Stimulated activated memory B cell treated with anti-CD40 and anti-IgM and Interleukin-4, amounts not matched to agents 10 μg/mL and 1 μg/mL and 100 μg/mL, for 72 hours (primary cell): ENCODE measurements at regions not wholly inside any gene's neighbourhood (a gene's known extent, or its start where the extent isn't known, plus 50 kb on each side); places are given as distances from the start of the nearest gene placed in this dataset.
A peak's percentile ranks its signal among the peaks of the same experiment; 100 is the strongest.
"Not testable (repeated sequence)": the region's sequence is repeated elsewhere in the genome, so short reads cannot be mapped to it uniquely, and the experiment has no call there.

Experiments used
- ATAC-seq: fragments of 150-1000 bp; cut with Tn5 transposase; 2 replicates; pipeline ENCODE4 v1.10.0; 2021
- H3K27ac Mint-ChIP-seq: one replicate; pipeline ENCODE4 v1.8.0; 2022; ENCODE audit warnings: mild to moderate bottlenecking, mixed read lengths
- H3K27me3 Mint-ChIP-seq: one replicate; pipeline ENCODE4 v1.8.0; 2022; ENCODE audit warnings: mixed read lengths
- H3K36me3 Mint-ChIP-seq: one replicate; pipeline ENCODE4 v1.8.0; 2022; ENCODE audit warnings: mixed read lengths
- H3K4me1 Mint-ChIP-seq: one replicate; pipeline ENCODE4 v1.8.0; 2022; ENCODE audit warnings: mixed read lengths
- H3K4me3 Mint-ChIP-seq: one replicate; pipeline ENCODE4 v1.8.0; 2022; ENCODE audit warnings: mild to moderate bottlenecking, moderate library complexity, mixed read lengths
- H3K9me3 Mint-ChIP-seq: one replicate; pipeline ENCODE4 v1.8.0; 2022; ENCODE audit warnings: mixed read lengths

GRCh38 chr1:145500251-145500650, 74.8 kb upstream of the NBPF20 start:
- H3K4me3 Mint-ChIP-seq, H3K4me1 Mint-ChIP-seq, H3K36me3 Mint-ChIP-seq, H3K27me3 Mint-ChIP-seq, ATAC-seq, H3K27ac Mint-ChIP-seq, H3K9me3 Mint-ChIP-seq: not testable (repeated sequence)

DNA sequence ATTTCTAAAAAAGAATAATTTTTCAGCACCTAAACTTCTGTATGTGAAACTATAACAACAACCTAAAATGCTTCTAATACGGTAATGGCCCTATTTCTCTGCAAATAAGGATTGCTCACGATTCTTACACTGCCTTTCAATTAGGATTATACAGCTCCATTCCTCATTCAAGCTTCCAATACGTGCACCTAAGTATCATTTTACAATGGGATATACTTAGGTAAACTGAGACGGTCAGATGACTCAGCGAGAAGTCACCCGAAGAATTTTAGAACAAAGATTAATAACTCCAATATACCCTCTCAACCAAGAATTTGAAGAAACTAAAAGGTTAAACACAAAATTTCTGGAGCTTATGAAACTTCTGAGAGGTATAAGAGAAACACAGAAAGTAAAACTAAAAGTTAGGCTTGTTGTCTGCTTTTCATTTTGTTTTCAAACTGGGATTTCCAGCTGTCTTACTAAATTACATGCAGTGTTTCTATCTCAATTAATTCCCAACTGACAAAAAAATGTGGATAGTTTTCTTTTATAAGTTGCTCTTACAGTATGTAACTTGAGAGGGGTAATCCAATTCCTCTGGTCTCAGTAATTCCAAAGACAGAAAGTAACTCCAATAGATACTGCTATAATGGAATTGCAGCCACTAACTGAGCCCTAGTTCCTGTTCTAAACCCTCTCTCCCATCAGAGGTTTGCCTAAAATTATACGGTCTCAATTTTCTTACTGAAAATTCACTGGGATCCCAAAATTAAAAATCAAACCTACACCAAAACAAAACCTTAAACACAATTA, 69.9 kb upstream of the NBPF20 start:
- not testable (repeated sequence) for H3K27ac Mint-ChIP-seq, ATAC-seq, H3K9me3 Mint-ChIP-seq, H3K4me1 Mint-ChIP-seq, H3K36me3 Mint-ChIP-seq, H3K27me3 Mint-ChIP-seq, H3K4me3 Mint-ChIP-seq

- not testable (repeated sequence) for H3K27me3 Mint-ChIP-seq, H3K4me1 Mint-ChIP-seq, H3K36me3 Mint-ChIP-seq, H3K9me3 Mint-ChIP-seq, ATAC-seq, H3K27ac Mint-ChIP-seq
- H3K4me3 Mint-ChIP-seq, result peak overlapping the region; percentile 71
These were observed 63.0 kb upstream of the NBPF20 start for GRCh38 chr1:145488193-145488933.

DNA sequence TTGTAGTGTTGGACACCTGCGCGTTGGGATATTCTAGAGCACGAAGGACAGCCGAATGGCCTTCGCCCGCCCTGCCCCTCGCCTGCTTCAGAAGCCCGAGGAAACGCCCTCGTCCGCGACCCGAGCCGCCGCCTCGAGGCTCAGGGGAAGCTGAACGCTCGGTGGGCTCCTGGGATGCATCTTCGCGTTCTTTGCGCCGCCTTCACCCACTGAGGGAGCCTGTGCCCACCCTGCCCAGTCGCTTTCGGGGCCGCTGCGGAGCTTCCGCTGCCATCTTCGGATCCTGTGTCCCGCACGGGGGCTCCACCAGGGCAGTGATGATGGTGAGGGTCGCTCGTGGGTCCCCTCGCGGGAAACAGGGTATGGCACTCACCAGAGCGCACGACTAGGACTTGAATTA, 61.8 kb upstream of the NBPF20 start:
- not testable (repeated sequence) for H3K36me3 Mint-ChIP-seq, H3K9me3 Mint-ChIP-seq, ATAC-seq, H3K27ac Mint-ChIP-seq, H3K4me1 Mint-ChIP-seq, H3K27me3 Mint-ChIP-seq
- peak overlapping the region; percentile 66 for H3K4me3 Mint-ChIP-seq

GRCh38 chr1:145484257-145484656, 58.9 kb upstream of the NBPF20 start:
- H3K27me3 Mint-ChIP-seq, H3K36me3 Mint-ChIP-seq, H3K4me3 Mint-ChIP-seq, H3K27ac Mint-ChIP-seq, ATAC-seq, H3K9me3 Mint-ChIP-seq, H3K4me1 Mint-ChIP-seq: not testable (repeated sequence)

DNA sequence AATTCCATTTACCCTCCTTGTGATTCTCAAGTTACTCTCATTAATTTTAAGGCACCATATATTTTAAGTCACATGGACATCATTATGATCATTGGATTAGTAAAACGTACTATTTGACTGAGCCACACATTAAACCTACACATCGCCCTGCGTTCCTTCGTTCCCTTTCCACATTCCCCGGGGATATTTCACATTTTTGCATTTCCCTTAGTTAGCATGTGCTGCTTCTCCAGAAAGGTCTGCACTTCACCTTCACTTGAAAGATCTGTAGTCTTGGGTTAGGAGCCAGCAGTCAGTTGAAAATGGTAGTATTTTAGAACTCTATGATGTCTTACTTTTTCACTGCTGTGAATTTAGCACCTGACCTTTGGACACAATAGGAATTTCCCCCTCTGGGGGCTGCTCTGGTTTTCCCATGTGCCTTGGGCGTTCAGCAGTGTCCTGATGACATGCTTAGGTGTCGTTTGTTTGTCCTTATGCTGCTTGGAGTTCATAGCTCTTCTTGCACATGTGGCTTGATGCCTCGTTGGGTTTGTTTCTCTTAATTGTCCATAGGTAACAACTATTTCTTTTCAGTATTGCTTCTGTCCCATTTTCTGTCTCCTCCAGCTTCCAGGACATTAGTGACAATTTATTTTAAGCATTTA, 56.9 kb upstream of the NBPF20 start:
- not testable (repeated sequence) for H3K27me3 Mint-ChIP-seq, H3K4me3 Mint-ChIP-seq, H3K27ac Mint-ChIP-seq, H3K36me3 Mint-ChIP-seq, H3K4me1 Mint-ChIP-seq, H3K9me3 Mint-ChIP-seq, ATAC-seq

DNA sequence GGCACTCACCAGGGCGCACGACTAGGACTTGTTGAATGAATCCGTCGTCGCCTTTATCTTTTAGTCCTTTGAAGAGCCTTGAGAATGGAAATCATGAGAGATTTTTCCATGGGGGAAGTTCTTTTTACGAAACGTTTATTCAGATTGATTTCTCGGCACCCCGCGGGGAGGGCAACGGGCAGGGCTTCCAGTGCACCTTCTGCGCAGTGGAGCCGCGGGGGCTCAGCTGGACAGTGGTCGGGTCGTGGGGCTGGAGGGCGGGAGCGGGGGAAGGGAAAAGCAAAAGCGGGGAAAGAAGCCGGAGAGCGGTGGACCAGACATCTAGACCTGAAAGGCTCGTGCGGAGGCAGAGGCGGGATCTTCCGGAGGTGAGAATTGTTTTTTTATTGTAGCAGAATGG, 50.6 kb upstream of the NBPF20 start:
- H3K9me3 Mint-ChIP-seq, H3K4me1 Mint-ChIP-seq, H3K36me3 Mint-ChIP-seq, H3K27ac Mint-ChIP-seq, ATAC-seq: not testable (repeated sequence)
- Mint-ChIP-seq H3K27me3 (peaks cover 11% of the 10 kb centered on the region), H3K4me3 (peak overlapping the region; percentile 34)

- Mint-ChIP-seq H3K27me3 (peaks cover 11% of the 10 kb centered on the region), H3K4me3 (peak overlapping the region; percentile 66)
- not testable (repeated sequence) for H3K27ac Mint-ChIP-seq, ATAC-seq, H3K9me3 Mint-ChIP-seq, H3K4me1 Mint-ChIP-seq, H3K36me3 Mint-ChIP-seq
These were observed 50.0 kb upstream of the NBPF20 start for GRCh38 chr1:145475369-145475915.
